IPS-18a (cell line): ENCODE measurements at regions not wholly inside any gene's neighbourhood (a gene's known extent, or its start where the extent isn't known, plus 50 kb on each side); places are given as distances from the start of the nearest gene placed in this dataset.
"Not testable (repeated sequence)": the region's sequence is repeated elsewhere in the genome, so short reads cannot be mapped to it uniquely, and the experiment has no call there.

ENCODE experiments used
- H3K27ac ChIP-seq: one replicate; pipeline ENCODE4 v1.5.1; 2013; ENCODE audit warnings: low read length
- H3K27me3 ChIP-seq: one replicate; pipeline ENCODE4 v1.6.1; 2013; ENCODE audit warnings: mild to moderate bottlenecking, low read length; ENCODE audit not compliant: control insufficient read depth, insufficient read depth
- H3K36me3 ChIP-seq: one replicate; pipeline ENCODE4 v1.6.1; 2013; ENCODE audit warnings: low read depth, low read length; ENCODE audit not compliant: control insufficient read depth
- H3K4me1 ChIP-seq: one replicate; pipeline ENCODE4 v1.6.1; 2013; ENCODE audit warnings: low read depth, low read length; ENCODE audit not compliant: control insufficient read depth
- H3K4me3 ChIP-seq: one replicate; pipeline ENCODE4 v1.5.1; 2013; ENCODE audit warnings: low read length
- H3K9ac ChIP-seq: one replicate; pipeline ENCODE4 v1.6.1; 2013; ENCODE audit warnings: mild to moderate bottlenecking, low read length, moderate library complexity
- H3K9me3 ChIP-seq: one replicate; pipeline ENCODE4 v1.6.1; 2013; ENCODE audit warnings: low read depth, low read length; ENCODE audit not compliant: control insufficient read depth

DNA sequence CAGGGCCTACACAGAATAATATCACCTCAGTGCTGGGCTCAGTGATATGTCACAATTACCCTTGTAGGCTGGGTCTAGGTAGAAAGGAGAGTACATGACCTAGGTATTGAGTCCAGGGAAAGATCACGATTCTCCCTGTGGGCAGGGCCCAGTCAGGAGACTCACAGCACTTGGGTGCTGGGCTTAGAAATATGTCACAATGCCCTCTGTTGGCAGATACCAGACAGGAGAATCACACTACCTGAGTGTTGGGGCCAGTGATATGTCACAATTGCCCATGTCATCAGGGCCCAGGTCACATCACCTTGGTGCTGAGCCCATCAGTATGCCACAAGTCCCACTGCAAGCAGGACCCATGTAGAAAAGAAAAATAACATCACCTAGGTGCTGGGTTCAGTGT lies 2105.5 kb downstream of the TP53TG3F start:
- H3K27ac ChIP-seq = no peak overlapping the region
- H3K4me3 ChIP-seq = no peak overlapping the region
- peaks cover 89% of the 10 kb centered on the region for H3K9me3 ChIP-seq
- no peaks in the 10 kb centered on the region for H3K27me3 ChIP-seq
- no peaks in the 10 kb centered on the region for H3K36me3 ChIP-seq
- no peak overlapping the region for H3K9ac ChIP-seq
- H3K4me1 ChIP-seq = no peaks in the 10 kb centered on the region

DNA sequence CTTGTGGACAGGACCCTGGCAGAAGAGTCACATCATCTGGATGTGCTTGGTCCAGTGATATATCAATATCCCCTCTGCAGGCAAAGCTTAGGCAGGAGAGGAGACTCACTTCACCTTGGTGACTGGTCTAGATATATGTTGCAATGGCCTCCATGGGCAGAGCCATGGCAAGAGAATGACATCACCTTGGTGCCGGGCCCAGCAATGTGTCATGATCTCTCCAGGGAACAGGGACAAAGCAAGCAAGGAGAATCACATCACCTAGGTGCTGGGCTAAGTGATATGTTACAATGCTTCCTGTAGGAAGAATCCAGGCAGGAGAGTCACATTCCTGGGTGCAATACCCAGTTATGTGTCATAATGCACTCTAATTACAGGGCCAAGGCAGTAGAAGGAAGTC lies 2106.2 kb downstream of the TP53TG3F start:
- H3K9ac ChIP-seq = no peak overlapping the region
- no peak overlapping the region for H3K27ac ChIP-seq
- no peaks in the 10 kb centered on the region for H3K36me3 ChIP-seq
- no peaks in the 10 kb centered on the region for H3K27me3 ChIP-seq
- peaks cover 90% of the 10 kb centered on the region for H3K9me3 ChIP-seq
- H3K4me1 ChIP-seq = no peaks in the 10 kb centered on the region
- no peak overlapping the region for H3K4me3 ChIP-seq

DNA sequence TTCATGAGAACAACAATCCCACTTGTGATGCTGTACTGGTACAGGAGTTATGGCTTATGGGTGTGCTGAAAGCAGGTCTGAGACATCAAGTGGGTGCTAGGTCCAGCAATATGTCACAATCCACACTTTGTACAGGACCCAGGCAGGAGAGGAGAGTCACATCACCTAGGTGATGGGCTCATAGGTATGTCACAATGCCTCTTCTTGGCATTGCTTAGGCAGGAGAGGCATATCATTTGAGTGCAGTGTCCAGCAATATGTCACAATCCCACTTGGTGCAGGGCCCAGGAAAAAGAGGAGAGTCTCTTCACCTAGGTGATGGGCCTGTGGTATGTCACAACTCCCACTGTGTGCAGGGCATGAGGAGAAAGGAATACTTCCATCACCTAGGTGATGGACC lies 2110.0 kb downstream of the TP53TG3F start:
- Histone ChIP-seq H3K9me3 (peaks cover 96% of the 10 kb centered on the region), H3K27ac (no peak overlapping the region), H3K36me3 (no peaks in the 10 kb centered on the region), H3K27me3 (no peaks in the 10 kb centered on the region), H3K9ac (no peak overlapping the region), H3K4me1 (no peaks in the 10 kb centered on the region), H3K4me3 (no peak overlapping the region)

DNA sequence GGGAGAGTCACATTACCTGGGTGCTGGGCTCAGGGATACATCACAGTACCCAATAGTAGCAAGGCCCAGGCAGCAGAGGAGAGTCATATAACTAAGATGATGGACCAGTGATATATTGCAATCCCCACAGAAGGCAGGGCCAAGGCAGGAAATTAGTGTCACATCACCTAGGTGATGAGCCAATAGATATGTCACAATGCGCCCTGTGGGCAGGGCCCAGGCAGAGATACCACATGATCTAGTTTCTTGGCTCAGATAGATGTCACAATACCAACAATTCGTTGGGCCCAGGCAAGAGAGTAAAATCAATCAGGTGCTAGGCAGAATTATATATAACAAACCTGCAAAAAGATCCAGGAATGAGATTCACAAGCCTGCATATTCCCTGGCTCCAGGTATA lies 2111.5 kb downstream of the TP53TG3F start:
- no peaks in the 10 kb centered on the region for H3K27me3 ChIP-seq
- H3K4me1 ChIP-seq = no peaks in the 10 kb centered on the region
- no peak overlapping the region for H3K27ac ChIP-seq
- peaks cover 91% of the 10 kb centered on the region for H3K9me3 ChIP-seq
- no peak overlapping the region for H3K9ac ChIP-seq
- H3K36me3 ChIP-seq = no peaks in the 10 kb centered on the region
- no peak overlapping the region for H3K4me3 ChIP-seq

DNA sequence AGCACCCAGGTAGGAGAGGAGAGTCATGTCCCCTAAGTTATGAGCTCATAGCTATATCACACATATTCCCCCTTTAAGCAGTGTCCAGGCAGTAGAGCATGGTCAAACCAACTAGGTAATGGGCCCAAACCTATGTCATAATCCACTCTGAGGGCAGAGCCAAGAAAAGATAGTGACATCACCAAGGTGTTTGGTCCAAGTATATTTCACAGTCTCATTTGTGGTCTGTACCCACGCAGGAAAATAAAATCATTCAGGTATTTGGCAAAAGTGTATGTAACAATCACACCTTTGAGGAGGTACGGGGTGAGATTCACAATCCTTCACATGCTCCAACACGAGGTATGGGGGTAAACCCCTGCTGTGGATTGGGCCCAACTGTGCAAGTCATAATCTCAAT lies 2112.8 kb downstream of the TP53TG3F start:
- Histone ChIP-seq H3K4me1 (no peaks in the 10 kb centered on the region), H3K4me3 (no peak overlapping the region), H3K27me3 (no peaks in the 10 kb centered on the region), H3K27ac (no peak overlapping the region), H3K9me3 (peaks cover 86% of the 10 kb centered on the region), H3K36me3 (no peaks in the 10 kb centered on the region), H3K9ac (no peak overlapping the region)

DNA sequence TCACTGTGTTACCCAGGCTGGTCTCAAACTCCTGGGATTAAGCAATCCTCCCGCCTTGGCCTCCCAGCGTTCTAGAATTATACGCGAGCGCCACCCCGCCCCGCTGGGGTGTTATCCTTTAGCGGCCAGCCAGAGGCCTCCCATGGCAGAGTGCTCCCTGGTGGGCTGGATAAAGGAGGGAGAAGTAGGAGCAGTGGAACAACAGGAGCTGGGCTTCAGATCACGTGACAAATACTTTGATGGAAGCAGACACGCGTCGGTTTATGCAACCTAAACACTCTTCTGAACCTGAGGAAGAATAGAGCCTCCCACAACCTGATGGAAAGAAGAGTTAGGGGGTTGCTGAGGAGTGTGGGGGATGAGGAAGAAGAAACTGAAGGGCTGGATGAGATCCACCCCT lies 2114.0 kb downstream of the TP53TG3F start:
- H3K27me3 ChIP-seq = no peaks in the 10 kb centered on the region
- H3K4me1 ChIP-seq = no peaks in the 10 kb centered on the region
- peaks cover 87% of the 10 kb centered on the region for H3K9me3 ChIP-seq
- no peak overlapping the region for H3K4me3 ChIP-seq
- no peak overlapping the region for H3K27ac ChIP-seq
- H3K36me3 ChIP-seq = no peaks in the 10 kb centered on the region
- no peak overlapping the region for H3K9ac ChIP-seq

DNA sequence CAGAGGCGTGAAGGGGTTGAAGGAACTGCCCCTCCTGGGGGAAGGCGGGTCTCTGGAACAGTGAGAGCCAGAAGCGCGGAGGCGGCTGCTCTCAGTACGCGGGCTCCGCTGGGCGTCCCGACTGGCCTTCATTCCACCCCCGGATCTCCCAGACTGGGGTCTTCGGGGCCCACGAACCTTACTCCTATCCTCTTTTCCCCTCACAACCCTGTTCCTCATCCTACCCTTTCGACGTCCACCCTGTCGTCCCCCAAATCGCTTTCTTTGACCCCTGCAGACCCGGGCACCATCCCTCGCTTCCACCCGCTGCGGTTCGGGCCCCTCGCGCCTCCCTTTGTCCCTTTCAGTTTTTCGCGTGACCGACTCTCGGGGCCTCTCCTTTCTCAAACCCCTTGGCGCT lies 2114.6 kb downstream of the TP53TG3F start:
- no peaks in the 10 kb centered on the region for H3K36me3 ChIP-seq
- H3K4me3 ChIP-seq = no peak overlapping the region
- no peak overlapping the region for H3K27ac ChIP-seq
- H3K9ac ChIP-seq = no peak overlapping the region
- H3K27me3 ChIP-seq = no peaks in the 10 kb centered on the region
- H3K9me3 ChIP-seq = peaks cover 86% of the 10 kb centered on the region
- no peaks in the 10 kb centered on the region for H3K4me1 ChIP-seq

- peaks cover 85% of the 10 kb centered on the region for H3K9me3 ChIP-seq
- H3K27me3 ChIP-seq = no peaks in the 10 kb centered on the region
- no peak overlapping the region for H3K4me3 ChIP-seq
- H3K9ac ChIP-seq = no peak overlapping the region
- H3K27ac ChIP-seq = no peak overlapping the region
- no peaks in the 10 kb centered on the region for H3K4me1 ChIP-seq
- no peaks in the 10 kb centered on the region for H3K36me3 ChIP-seq
Measured at GRCh38 chr16:35574454-35575431, 2115.3 kb downstream of the TP53TG3F start.

DNA sequence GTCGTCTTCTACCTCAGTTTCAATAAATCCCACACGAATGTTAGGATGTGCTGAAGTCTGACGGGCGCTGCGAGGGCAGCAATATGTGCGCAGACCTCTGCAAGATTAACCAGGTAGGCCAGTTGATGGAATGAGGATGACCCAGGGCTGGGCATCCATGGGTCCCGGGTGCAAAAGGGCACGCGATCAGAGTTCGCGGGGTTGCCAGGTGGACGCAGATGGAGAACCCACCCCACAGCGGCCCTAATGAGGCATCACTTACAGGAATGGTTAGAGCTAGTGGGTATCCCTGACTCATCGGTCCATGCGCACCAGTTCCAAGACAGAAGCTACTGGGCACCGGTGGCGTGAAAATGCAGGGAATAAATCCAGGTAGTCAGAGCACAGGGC lies 2116.0 kb downstream of the TP53TG3F start:
- Histone ChIP-seq H3K27ac (no peak overlapping the region), H3K27me3 (no peaks in the 10 kb centered on the region), H3K9ac (no peak overlapping the region), H3K4me3 (no peak overlapping the region), H3K36me3 (no peaks in the 10 kb centered on the region), H3K4me1 (no peaks in the 10 kb centered on the region), H3K9me3 (peaks cover 84% of the 10 kb centered on the region)

- H3K9ac ChIP-seq = no peak overlapping the region
- no peak overlapping the region for H3K27ac ChIP-seq
- no peak overlapping the region for H3K4me3 ChIP-seq
- no peaks in the 10 kb centered on the region for H3K27me3 ChIP-seq
- no peaks in the 10 kb centered on the region for H3K36me3 ChIP-seq
- peaks cover 67% of the 10 kb centered on the region for H3K9me3 ChIP-seq
- no peaks in the 10 kb centered on the region for H3K4me1 ChIP-seq
Measured at GRCh38 chr16:35585411-35585810, 2126.0 kb downstream of the TP53TG3F start.

- H3K27me3 ChIP-seq, H3K4me1 ChIP-seq: not testable (repeated sequence)
- H3K9me3 ChIP-seq = peaks cover 67% of the 10 kb centered on the region
Measured at GRCh38 chr16:35590913-35591312, 2131.5 kb downstream of the TP53TG3F start.

GRCh38 chr16:35596467-35596866 lies 2137.1 kb downstream of the TP53TG3F start:
- H3K4me1 ChIP-seq = no peaks in the 10 kb centered on the region
- H3K27ac ChIP-seq = no peak overlapping the region
- H3K27me3 ChIP-seq = no peaks in the 10 kb centered on the region
- H3K9me3 ChIP-seq = peaks cover 73% of the 10 kb centered on the region
- H3K9ac ChIP-seq = no peak overlapping the region
- no peak overlapping the region for H3K4me3 ChIP-seq
- no peaks in the 10 kb centered on the region for H3K36me3 ChIP-seq

More at GRCh38 chr16:35590913-35591312, 2131.5 kb downstream of the TP53TG3F start:
- H3K4me3 ChIP-seq, H3K9ac ChIP-seq, H3K27ac ChIP-seq, H3K36me3 ChIP-seq: not testable (repeated sequence)
